GM12873 (cell line): ENCODE measurements at regions not wholly inside any gene's neighbourhood (a gene's known extent, or its start where the extent isn't known, plus 50 kb on each side); places are given as distances from the start of the nearest gene placed in this dataset.

Experiments used
- CTCF ChIP-seq: IDR thresholded peaks from 2 replicates; pipeline ENCODE4 v1.5.1; 2012; ENCODE audit warnings: low read depth, mild to moderate bottlenecking, moderate library complexity, low read length, control low read depth; ENCODE audit not compliant: insufficient read depth; ENCODE audit errors: missing control alignments

DNA sequence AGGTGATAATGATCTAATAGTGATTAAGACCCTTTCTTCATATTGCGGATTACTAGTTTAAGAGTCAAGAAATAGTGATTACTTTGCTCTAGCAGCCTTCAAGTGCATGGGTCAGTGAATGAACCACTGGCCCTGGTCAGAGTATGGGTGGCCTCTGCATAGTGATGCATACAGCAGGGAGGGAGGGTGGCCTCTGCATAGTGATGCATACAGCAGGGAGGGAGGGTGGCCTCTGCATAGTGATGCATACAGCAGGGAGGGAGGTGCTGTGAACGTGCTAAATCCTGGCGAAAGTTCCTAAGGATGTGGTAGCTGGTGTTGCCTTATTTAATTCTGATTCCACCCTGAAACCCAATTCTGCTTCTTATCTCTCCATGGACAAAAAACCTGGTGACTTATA is 246.7 kb upstream of the ARSJ start:
- TF ChIP-seq CTCF: no peak

GRCh38 chr4:114226968-114227760 is 247.7 kb upstream of the ARSJ start:
- no peak for TF ChIP-seq CTCF

DNA sequence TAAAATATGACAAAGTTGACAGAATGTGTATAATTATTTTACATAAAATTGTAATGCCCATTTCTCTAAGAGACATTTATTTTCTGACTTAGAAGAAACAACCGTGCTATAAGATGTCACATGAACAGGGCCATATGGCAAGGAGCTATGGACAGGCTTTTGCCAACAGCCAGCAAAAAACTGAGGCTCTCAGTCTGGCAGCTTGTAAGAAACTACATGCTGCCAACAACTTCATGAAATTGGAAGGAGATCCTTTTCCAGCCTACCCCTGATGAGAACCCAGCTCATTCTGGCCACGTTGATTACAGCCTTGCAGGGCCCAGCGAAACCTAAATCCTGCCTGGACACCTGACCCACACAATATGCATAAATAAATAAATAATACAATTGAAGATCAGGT is 250.3 kb upstream of the ARSJ start:
- no peak for TF ChIP-seq CTCF

GRCh38 chr4:114236171-114236769 is 256.8 kb upstream of the ARSJ start:
- no peak for TF ChIP-seq CTCF

DNA sequence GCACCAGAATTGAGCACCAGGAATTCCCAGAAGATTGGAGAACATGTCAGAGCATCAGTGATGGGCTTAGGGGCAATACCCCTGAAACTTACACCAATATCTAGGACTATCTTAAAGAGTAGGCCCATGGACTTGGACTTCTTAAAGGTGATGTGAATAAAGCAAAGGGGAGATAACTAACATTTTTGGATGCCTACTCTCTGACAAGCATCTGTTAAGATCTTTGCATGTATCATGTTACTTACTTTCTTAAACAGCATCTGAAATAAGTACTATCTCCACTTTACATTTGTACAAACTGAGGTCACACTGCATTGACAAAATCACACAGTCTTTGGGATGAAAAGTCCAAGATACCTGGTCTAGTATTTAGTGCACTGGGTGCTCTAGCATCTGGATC is 258.6 kb upstream of the ARSJ start:
- TF ChIP-seq CTCF: no peak

DNA sequence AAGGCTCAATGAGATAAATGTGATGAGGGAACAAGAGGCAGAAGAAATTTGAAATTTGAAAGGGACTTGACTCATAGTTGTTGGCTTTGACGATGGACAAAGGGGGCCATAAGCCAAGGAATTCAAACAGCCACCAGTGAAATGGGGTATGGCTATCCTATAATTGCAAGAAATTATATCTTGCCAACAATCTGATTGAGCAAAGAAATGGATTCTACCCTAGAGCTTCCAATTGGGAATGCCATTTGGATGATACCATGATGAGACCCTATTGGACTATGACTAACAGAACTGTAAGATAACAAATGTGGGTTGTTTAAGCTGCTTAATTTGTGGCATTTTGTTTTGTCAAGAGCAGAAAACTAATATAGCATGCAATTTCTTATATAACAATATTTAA is 270.1 kb upstream of the ARSJ start:
- no peak for TF ChIP-seq CTCF

DNA sequence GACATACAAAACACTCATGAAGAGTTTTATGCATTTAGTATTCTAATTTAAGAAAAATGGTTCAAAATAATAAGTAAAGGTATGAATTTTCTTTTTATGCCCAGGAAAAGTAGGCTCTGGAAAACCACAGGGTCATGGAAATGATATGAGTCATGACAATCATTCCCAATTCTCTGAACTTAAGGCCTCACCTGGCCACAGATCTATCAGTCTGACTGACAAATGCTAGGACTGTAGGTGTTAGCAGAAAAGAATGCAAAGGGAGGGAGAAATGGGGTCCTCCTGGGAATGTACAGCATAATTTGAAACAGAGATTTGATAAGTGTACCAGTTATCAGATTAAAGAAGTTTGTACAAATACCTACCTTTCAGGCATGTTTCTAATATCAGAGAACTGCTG is 270.5 kb upstream of the ARSJ start:
- TF ChIP-seq CTCF: no peak
